NCI-H146 treated with DMSO at 0.1 percent for 48 hours (cell line): ENCODE measurements at regions not wholly inside any gene's neighbourhood (a gene's known extent, or its start where the extent isn't known, plus 50 kb on each side); places are given as distances from the start of the nearest gene placed in this dataset.

Experiments used
- DNase-seq: peaks from one replicate; lab custom pipeline; 2025; ENCODE audit not compliant: unreplicated experiment; lab: John Stamatoyannopoulos, UW

- DNase-seq, result no peak
Measured at GRCh38 chr6:79864421-79864820, 82.9 kb downstream of the ELOVL4 start.

GRCh38 chr6:79864001-79864400 is 83.4 kb downstream of the ELOVL4 start:
- DNase-seq, result peak; percentile 15

- DNase-seq, result no peak
Measured at GRCh38 chr6:79863566-79863965, 83.8 kb downstream of the ELOVL4 start.

- DNase-seq, result no peak
Measured at GRCh38 chr6:79862711-79863110, 84.6 kb downstream of the ELOVL4 start.

GRCh38 chr6:79862126-79862525 is 85.2 kb downstream of the ELOVL4 start:
- DNase-seq, result no peak

- no peak for DNase-seq
Measured at GRCh38 chr6:79861023-79861422, 86.3 kb downstream of the ELOVL4 start.

- no peak for DNase-seq
Measured at GRCh38 chr6:79847426-79847825, 99.9 kb downstream of the ELOVL4 start.

GRCh38 chr6:79842376-79843040 is 104.8 kb downstream of the ELOVL4 start:
- DNase-seq, result no peak

- DNase-seq, result no peak
Measured at GRCh38 chr6:79841577-79842375, 105.6 kb downstream of the ELOVL4 start.

- DNase-seq, result no peak
Measured at GRCh38 chr6:79838851-79839250, 108.5 kb downstream of the ELOVL4 start.

GRCh38 chr6:79833964-79834284 is 113.4 kb downstream of the ELOVL4 start:
- DNase-seq, result no peak

- no peak for DNase-seq
Measured at GRCh38 chr6:79833264-79833963, 113.9 kb downstream of the ELOVL4 start.

- DNase-seq, result no peak
Measured at GRCh38 chr6:79832723-79833122, 114.6 kb downstream of the ELOVL4 start.

- DNase-seq, result no peak
Measured at GRCh38 chr6:79824202-79824601, 123.2 kb downstream of the ELOVL4 start.

GRCh38 chr6:79821859-79822258 is 125.5 kb downstream of the ELOVL4 start:
- DNase-seq, result no peak

- DNase-seq, result no peak
Measured at GRCh38 chr6:79818471-79818870, 128.9 kb downstream of the ELOVL4 start.

- DNase-seq, result no peak
Measured at GRCh38 chr6:79814940-79815339, 132.4 kb downstream of the ELOVL4 start.

GRCh38 chr6:79813854-79814709 is 133.3 kb downstream of the ELOVL4 start:
- peak; percentile 55 for DNase-seq

- DNase-seq, result no peak
Measured at GRCh38 chr6:79813143-79813850, 134.1 kb downstream of the ELOVL4 start.

- DNase-seq, result peak; percentile 36
Measured at GRCh38 chr6:79812195-79812594, 135.2 kb downstream of the ELOVL4 start.

GRCh38 chr6:79810871-79811270 is 136.5 kb downstream of the ELOVL4 start:
- peak; percentile 72 for DNase-seq
